Immature natural killer cell (primary cell): ENCODE measurements at regions not wholly inside any gene's neighbourhood (a gene's known extent, or its start where the extent isn't known, plus 50 kb on each side); places are given as distances from the start of the nearest gene placed in this dataset.
"Not testable (repeated sequence)": the region's sequence is repeated elsewhere in the genome, so short reads cannot be mapped to it uniquely, and the experiment has no call there.

ENCODE experiments used
- DNase-seq, 3 donors: peaks; one replicate each; pipeline ENCODE4 v3.0.0; 2022; ENCODE audit warnings: mixed read lengths in 1 of 3
- H3K27ac Mint-ChIP-seq, 6 donors: one replicate each; pipeline ENCODE4 v1.8.0; 2020; ENCODE audit warnings: mixed read lengths in 6 of 6, mild to moderate bottlenecking in 5 of 6, inconsistent platforms in 4 of 6, moderate library complexity in 3 of 6
- H3K27me3 Mint-ChIP-seq, 3 donors: one replicate each; pipeline ENCODE4 v1.8.0; 2020 to 2021; ENCODE audit warnings: low read depth in 3 of 3, mild to moderate bottlenecking in 3 of 3, mixed read lengths in 3 of 3, moderate library complexity in 3 of 3, inconsistent platforms in 1 of 3
- H3K36me3 Mint-ChIP-seq, 3 donors: one replicate each; pipeline ENCODE4 v1.8.0; 2020; ENCODE audit warnings: mixed read lengths in 3 of 3, inconsistent platforms in 2 of 3, mild to moderate bottlenecking in 2 of 3
- H3K4me1 Mint-ChIP-seq, 2 donors: one replicate each; pipeline ENCODE4 v1.8.0; 2020; ENCODE audit warnings: inconsistent platforms in 2 of 2, mild to moderate bottlenecking in 2 of 2, mixed read lengths in 2 of 2, moderate library complexity in 1 of 2
- H3K4me3 Mint-ChIP-seq, 5 donors: one replicate each; pipeline ENCODE4 v1.8.0; 2020; ENCODE audit warnings: mild to moderate bottlenecking in 5 of 5, mixed read lengths in 5 of 5, inconsistent platforms in 3 of 5, moderate library complexity in 3 of 5
- H3K9me3 Mint-ChIP-seq, 6 donors: one replicate each; pipeline ENCODE4 v1.8.0; 2020; ENCODE audit warnings: mild to moderate bottlenecking in 6 of 6, mixed read lengths in 6 of 6, inconsistent platforms in 4 of 6, moderate library complexity in 3 of 6

DNA sequence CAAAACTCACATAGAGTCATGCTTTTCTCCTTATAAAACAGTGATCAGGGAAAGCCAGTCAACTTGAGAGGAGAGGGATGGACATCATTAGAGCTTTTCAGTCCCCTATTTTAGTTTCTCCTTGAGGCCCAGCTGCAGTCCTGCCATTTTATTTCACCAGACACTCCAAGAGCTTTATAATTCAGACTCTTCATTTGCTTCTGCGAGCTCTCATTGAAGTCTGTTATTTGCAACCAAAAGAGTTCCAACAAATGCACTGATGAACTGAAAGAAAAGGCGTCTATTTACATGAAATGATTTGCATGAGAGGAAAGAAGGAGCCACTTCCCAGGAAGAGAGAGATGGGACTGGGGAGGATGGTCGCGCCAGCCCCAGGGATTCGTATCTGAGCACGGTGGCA is 86.8 kb downstream of the NDUFA12 start:
- H3K4me3 Mint-ChIP-seq, result no peak overlapping the region
- no peaks in the 10 kb centered on the region for H3K4me1 Mint-ChIP-seq

DNA sequence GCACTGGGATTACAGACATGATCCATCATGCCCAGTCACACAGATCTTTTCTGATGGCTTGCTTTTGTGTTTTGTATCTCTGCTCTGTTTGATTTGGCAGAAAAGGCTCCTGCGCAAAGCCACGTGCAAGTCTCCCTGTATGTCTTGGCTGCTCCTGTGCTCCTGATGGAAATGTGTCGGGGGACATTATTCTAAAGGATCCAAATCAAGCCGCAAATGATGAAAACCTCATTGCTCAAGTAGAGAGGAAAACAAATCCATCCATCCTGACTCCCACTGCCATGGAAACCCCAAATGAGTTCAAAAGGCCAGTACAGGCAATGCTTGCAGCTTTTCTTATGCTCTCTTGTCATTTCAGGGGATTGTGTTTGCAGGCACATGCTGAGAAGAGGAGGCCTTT is 93.8 kb downstream of the NDUFA12 start:
- Mint-ChIP-seq H3K9me3 (peaks cover 0 to 6% (median 1%) of the 10 kb centered on the region in 6 donors), H3K4me1 (no peaks in the 10 kb centered on the region), H3K27ac (no peak overlapping the region), H3K27me3 (peaks cover 0 to 2% (median 0%) of the 10 kb centered on the region in 3 donors), H3K4me3 (no peak overlapping the region), H3K36me3 (peaks cover 0 to 15% (median 0%) of the 10 kb centered on the region in 3 donors)
- no peak for DNase-seq

More for the DNA sequence above, 86.8 kb downstream of the NDUFA12 start:
- Mint-ChIP-seq H3K9me3 (no peaks in the 10 kb centered on the region), H3K27ac (no peak overlapping the region), H3K36me3 (no peaks in the 10 kb centered on the region), H3K27me3 (peaks cover 0 to 1% (median 0%) of the 10 kb centered on the region in 3 donors)
- no peak for DNase-seq

DNA sequence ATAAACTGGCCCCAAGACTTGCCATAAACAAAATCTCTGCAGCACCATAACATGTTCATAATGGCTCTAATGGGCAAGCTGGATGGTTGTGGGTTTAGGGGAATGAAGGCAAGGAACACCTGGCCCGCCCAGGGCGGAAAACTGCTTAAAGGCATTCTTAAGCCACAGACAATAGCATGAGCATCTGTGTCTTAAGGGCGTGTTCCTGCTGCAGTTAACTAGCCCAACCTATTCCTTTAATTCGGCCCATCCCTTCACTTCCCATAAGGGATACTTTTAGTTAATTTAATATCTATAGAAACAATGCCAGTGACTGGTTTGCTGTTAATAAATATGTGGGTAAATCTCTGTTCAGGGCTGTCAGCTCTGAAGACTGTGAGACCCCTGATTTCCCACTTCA is 97.7 kb downstream of the NDUFA12 start:
- H3K36me3 Mint-ChIP-seq, result peaks cover 0 to 17% (median 0%) of the 10 kb centered on the region in 3 donors
- not testable (repeated sequence) for H3K9me3 Mint-ChIP-seq

DNA sequence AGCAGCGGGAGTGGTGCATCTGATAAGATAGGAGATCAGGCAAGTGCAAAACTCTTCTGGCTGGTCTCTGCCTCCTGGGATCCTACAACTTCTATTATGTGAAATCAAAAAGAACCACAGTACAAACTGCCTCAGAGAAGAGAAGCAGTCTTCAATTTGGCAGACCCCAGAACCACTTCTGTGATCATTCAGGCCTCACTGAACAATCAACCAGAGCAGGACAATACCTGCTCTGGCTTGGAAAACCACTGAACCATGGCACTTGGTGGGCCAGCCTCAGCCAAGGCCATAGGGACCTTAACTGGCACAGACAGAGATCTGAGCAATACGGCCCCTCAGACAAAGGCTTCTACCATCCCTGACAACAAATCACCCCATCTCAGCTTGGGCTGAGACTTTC is 103.0 kb downstream of the NDUFA12 start:
- Mint-ChIP-seq H3K36me3 (peaks cover 0 to 2% (median 0%) of the 10 kb centered on the region in 3 donors), H3K4me3 (no peak overlapping the region), H3K9me3 (no peaks in the 10 kb centered on the region), H3K27me3 (peaks cover 2 to 4% (median 3%) of the 10 kb centered on the region in 3 donors), H3K27ac (no peak overlapping the region), H3K4me1 (no peaks in the 10 kb centered on the region)
- DNase-seq, result no peak

More for the DNA sequence above, 97.7 kb downstream of the NDUFA12 start:
- H3K27ac Mint-ChIP-seq, H3K4me3 Mint-ChIP-seq, H3K4me1 Mint-ChIP-seq, H3K27me3 Mint-ChIP-seq, DNase-seq: not testable (repeated sequence)

DNA sequence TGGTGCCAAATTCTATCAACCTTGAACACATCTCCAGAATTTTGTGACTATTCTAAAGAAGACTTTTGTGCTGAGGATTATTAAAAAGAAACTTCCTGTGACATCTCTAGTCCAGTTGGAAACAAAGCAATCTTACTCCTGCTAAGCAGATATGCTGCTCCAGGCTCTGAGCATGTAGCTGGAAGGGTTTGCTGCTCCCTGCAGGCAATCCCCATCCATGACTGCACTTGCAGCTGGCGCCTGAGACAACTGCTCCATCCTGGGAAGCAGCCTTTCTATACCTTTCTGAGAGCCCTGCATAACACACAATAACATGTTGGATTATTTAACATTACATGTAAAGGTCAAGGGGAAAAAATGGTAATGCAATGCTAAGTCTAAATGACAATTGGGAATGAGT is 105.1 kb downstream of the NDUFA12 start:
- no peaks in the 10 kb centered on the region for H3K9me3 Mint-ChIP-seq
- H3K4me3 Mint-ChIP-seq, result no peak overlapping the region
- H3K36me3 Mint-ChIP-seq, result peaks cover 0 to 2% (median 0%) of the 10 kb centered on the region in 3 donors
- no peak for DNase-seq
- no peak overlapping the region for H3K27ac Mint-ChIP-seq
- H3K27me3 Mint-ChIP-seq, result peaks cover 2 to 4% (median 3%) of the 10 kb centered on the region in 3 donors
- H3K4me1 Mint-ChIP-seq, result no peaks in the 10 kb centered on the region

DNA sequence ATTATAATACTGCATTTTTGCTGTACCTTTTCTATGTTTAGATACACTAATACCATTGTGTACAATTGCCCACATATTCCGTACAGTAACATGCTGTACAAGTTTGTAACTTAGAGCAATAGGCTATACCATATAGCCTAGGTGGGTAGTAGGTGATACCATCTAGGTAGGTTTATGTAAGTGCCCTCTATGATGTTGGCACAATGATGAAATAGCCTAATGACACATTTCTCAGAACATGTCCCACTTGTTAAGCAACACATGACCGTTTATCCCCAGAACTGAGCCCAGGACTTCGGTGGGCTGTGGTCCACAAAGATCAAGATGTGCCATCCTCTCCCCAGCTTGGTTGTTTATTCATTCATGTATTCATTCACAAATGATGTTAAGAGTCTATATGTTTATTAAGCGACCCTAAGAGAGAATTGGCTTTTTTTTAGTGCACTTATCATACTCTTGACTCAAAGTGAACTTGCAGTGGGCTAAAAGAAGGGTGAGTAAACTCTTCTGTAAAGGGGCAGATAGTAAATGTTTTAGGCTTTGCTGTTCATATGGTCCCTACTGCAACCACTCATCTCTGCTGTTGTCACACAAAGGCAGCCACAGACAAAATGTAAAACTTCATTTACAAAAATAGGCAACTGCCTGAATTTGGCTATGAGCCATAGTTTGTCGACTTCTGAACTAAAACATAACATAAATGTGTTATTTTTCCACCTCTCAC is 110.8 kb downstream of the NDUFA12 start:
- H3K27ac Mint-ChIP-seq, result no peak overlapping the region

DNA sequence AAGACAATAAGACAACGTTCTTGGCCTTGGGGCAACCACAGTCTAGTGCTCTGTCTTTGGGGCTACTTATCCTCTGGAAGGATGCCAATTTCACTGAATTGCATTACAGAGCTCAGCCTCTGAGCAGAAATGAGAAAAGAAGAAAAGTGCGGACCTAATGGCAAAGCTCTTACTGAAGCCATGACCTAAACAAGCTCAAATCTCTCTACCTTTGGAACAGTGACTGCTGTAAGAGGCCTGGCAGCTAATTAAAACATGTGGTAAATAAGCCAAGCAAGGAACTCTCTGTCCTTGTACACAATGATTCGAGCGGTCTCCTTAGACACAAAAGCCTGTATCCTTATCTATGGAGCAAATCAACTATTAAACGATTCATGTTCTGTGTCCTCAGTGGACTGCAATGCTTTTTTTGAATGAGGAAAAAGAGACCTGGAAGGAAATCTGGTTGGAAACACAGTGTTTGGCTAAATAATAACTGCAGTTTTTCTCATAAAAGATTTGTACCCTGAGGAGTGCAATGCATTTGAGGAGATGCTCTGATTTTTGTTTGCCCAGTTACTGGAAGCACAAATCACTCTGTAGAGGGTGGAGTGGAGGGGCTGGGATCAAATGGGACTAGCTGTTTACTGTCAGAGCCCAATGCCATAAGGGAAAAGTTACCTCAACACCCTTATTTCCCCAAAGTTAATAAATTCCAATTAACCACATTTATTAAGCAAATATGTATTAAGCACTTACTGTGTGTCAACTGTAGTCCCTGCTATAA is 113.9 kb downstream of the NDUFA12 start:
- H3K27me3 Mint-ChIP-seq, result peaks cover 0 to 6% (median 0%) of the 10 kb centered on the region in 3 donors
- H3K4me1 Mint-ChIP-seq, result no peaks in the 10 kb centered on the region
- H3K4me3 Mint-ChIP-seq, result no peak overlapping the region
- no peak overlapping the region for H3K27ac Mint-ChIP-seq
- H3K36me3 Mint-ChIP-seq, result no peaks in the 10 kb centered on the region
- DNase-seq, result no peak
- H3K9me3 Mint-ChIP-seq, result no peaks in the 10 kb centered on the region

More for the DNA sequence above, 110.8 kb downstream of the NDUFA12 start:
- no peaks in the 10 kb centered on the region for H3K4me1 Mint-ChIP-seq
- DNase-seq, result no peak
- H3K27me3 Mint-ChIP-seq, result peaks cover 0 to 2% (median 0%) of the 10 kb centered on the region in 3 donors
- no peaks in the 10 kb centered on the region for H3K9me3 Mint-ChIP-seq
- no peaks in the 10 kb centered on the region for H3K36me3 Mint-ChIP-seq
- no peak overlapping the region for H3K4me3 Mint-ChIP-seq

DNA sequence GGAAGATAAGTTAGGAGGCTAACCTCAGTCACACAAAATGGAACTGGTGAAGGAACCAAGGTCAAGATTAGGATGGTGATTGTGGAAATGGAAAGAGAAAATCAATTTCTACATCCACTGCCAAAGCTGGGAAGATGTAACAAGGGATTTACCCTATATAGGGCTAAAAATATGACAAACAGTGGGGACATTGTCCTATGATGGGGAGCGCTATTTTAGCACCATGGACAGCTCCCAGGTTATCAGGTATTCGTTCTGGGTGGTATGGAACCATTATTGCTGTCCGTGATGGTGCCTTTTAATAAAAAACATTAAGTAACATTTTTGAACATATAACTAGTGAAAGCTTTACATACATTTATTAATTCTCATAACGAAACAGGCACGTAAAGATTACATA is 124.0 kb downstream of the NDUFA12 start:
- Mint-ChIP-seq H3K9me3 (peaks cover 0 to 4% (median 0%) of the 10 kb centered on the region in 6 donors), H3K4me1 (peaks cover 2 to 7% of the 10 kb centered on the region in 2 donors), H3K27ac (no peak overlapping the region), H3K4me3 (no peak overlapping the region), H3K36me3 (no peaks in the 10 kb centered on the region), H3K27me3 (peaks cover 6 to 24% (median 9%) of the 10 kb centered on the region in 3 donors)
- DNase-seq, result no peak

DNA sequence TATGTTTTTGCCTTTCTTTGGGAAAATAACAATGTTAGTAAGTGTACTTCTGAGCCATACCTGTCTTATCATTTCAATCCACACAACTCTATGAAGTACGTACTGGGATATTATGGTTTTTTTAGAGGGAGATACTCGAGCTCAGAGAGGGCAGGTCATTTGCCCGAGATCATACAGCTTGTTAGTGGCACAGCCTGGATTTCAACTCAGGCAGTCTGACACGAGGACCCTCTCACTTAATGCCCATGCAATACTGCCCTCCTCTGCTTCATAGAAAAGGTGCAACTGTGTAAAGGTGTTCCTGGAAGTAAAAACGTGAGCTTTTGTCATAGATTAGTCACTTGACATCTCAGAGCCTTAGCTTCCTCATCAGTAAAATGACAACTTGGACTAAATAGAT is 128.0 kb downstream of the NDUFA12 start:
- Mint-ChIP-seq H3K4me1 (peaks cover 15 to 17% of the 10 kb centered on the region in 2 donors), H3K4me3 (peak overlapping the region in 2 of 5 donors; percentile 0 to 24), H3K27ac (no peak overlapping the region), H3K27me3 (peaks cover 12 to 29% (median 26%) of the 10 kb centered on the region in 3 donors), H3K9me3 (no peaks in the 10 kb centered on the region), H3K36me3 (no peaks in the 10 kb centered on the region)
- peak in 1 of 3 donors; percentile 8 for DNase-seq

DNA sequence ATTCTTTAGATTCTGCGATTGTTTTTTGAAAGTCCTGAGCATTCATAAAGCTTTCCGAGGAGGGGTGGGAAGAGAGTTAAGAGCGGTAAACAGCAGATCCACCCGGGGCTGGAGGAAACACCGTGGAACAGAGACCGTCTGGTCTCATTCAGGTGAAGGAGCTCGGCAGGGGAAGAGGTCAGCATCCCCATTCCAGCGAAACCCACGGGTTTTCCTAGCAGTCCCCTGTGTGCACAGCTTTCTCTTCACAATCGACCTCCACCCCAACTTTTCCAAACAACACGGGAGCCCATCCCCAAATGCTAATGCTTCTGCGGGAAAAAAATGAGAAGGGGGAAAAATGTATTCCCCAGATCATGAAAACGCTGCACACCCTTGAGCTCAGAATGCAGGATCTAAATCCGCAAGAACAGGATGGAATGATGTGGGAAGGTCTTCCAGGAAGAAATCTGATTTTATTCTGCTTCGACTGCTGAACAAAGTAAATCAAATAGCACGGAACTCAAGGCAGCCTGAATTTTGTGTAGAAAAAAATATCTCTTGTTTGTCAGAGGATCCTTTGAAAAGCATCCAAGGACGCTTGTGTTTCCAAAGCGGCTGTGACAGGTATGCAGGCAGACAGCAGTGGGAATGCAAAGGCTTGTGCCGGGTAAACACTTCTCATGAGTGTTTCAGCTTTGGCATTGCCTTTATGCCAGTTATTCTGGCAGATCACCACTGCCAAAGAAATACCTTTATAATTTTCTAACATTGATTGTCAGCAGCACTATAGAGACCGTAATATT is 128.8 kb downstream of the NDUFA12 start:
- no peaks in the 10 kb centered on the region for H3K36me3 Mint-ChIP-seq
- no peak for DNase-seq
- peak overlapping the region in 1 of 6 donors; percentile 38 for H3K27ac Mint-ChIP-seq
- H3K4me3 Mint-ChIP-seq, result peak overlapping the region; percentile 79 to 87 (median 85)
- peaks cover 15 to 17% of the 10 kb centered on the region in 2 donors for H3K4me1 Mint-ChIP-seq
- peaks cover 12 to 26% (median 26%) of the 10 kb centered on the region in 3 donors for H3K27me3 Mint-ChIP-seq
- H3K9me3 Mint-ChIP-seq, result no peaks in the 10 kb centered on the region

DNA sequence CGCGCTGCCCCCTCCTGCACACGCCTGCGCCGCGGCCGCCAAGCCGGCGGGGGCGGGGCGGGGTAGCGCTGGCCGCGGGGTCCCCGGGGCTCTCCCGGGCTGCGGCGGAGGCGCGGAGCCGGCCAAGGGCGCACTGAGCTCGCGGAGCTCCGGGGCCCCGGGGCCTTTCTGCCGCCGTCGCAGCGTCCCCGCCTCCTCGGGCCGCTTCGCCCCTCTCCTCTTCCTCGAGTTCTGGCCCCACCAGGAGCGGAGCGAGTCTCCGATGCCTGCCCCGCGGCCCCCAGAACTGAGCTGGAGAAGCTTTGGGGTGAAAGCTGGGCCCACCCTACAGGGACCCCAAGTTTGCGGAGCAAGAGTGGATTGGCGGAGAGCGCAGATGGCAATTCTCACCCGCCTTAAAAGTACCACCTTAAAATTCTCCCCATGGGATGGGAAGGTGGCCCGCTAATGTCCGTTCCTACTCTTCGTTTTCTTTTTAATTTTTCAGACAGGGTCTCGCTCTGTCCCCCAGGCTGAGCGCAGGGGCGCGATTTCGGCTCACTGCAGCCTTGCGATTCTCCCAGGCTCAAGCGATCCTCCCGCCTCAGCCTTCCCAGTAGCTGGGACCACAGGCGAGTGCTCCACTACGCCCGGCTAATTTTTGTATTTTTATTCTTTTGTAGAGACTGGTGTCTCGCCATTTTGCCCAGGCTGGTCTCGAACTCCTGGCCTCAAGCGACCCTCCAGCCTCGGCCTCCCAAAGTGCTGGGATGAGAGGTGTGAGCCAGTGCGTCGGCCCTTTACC is 129.6 kb downstream of the NDUFA12 start:
- peak overlapping the region; percentile 79 to 87 (median 85) for H3K4me3 Mint-ChIP-seq
- no peaks in the 10 kb centered on the region for H3K36me3 Mint-ChIP-seq
- H3K4me1 Mint-ChIP-seq, result peaks cover 15 to 17% of the 10 kb centered on the region in 2 donors
- DNase-seq, result peak in 1 of 3 donors; percentile 17
- peaks cover 12 to 23% (median 23%) of the 10 kb centered on the region in 3 donors for H3K27me3 Mint-ChIP-seq
- no peaks in the 10 kb centered on the region for H3K9me3 Mint-ChIP-seq
- peak overlapping the region in 1 of 6 donors; percentile 38 for H3K27ac Mint-ChIP-seq

DNA sequence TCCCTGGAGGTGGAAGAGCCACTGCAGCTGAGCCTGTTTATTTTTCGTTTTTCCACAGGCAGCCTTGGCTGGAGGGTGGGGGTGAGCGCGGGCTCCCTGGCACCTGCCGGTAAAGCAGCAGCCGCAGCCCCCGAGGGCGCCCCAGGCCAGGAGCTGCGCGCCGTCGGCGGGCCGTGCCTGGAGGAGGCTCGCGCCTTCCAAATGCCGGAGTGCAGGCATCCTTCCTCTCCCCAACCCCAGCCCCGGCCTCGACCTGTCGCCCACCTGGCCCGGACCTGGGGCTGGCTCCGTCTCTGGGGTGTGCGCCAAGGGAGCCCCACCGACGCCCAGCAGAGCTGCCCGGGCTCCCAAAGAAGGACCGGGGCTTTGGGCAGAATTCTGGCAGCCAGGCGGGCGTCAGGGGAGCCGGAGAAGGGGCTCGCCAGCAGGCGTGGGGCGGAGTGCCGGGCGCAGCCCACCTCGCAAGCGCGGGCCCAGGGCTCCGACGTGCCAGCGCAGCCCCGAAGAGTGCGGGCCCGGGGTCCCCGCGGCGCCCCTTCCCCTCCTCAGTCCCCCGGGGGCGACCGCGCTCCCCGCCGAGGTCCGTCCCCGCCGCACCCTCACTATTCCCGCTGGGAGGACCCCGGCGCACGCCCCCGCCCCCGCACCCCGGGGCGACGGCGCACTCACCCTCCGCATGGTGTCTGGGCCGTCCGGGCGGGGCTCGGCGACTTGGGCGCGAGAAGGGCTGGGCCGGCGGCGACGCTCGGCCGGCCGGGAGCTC is 130.3 kb downstream of the NDUFA12 start:
- Mint-ChIP-seq H3K27ac (no peak overlapping the region), H3K36me3 (no peaks in the 10 kb centered on the region), H3K4me1 (peaks cover 15 to 17% of the 10 kb centered on the region in 2 donors), H3K9me3 (no peaks in the 10 kb centered on the region), H3K27me3 (peaks cover 9 to 22% (median 21%) of the 10 kb centered on the region in 3 donors), H3K4me3 (peak overlapping the region in 4 of 5 donors; percentile 53 to 81 (median 72))
- no peak for DNase-seq
